Fibroblast of mammary gland (primary cell): ENCODE measurements at regions not wholly inside any gene's neighbourhood (a gene's known extent, or its start where the extent isn't known, plus 50 kb on each side); places are given as distances from the start of the nearest gene placed in this dataset.

Experiments used
- DNase-seq: peaks from one replicate; pipeline ENCODE4 v3.0.0-alpha.2; 2010; ENCODE audit warnings: low read depth
- H3K4me3 ChIP-seq: 2 replicates; pipeline ENCODE4 v1.5.1; 2011; ENCODE audit warnings: low read depth, mild to moderate bottlenecking, low read length, moderate library complexity; ENCODE audit not compliant: control insufficient read depth
- TF ChIP-seq, protein P1 (sequence below): conservative IDR thresholded peaks from 2 replicates; pipeline ENCODE4 v1.5.1; 2011; ENCODE audit warnings: low read depth, low read length, inconsistent platforms; ENCODE audit not compliant: control insufficient read depth, insufficient read depth

DNA sequence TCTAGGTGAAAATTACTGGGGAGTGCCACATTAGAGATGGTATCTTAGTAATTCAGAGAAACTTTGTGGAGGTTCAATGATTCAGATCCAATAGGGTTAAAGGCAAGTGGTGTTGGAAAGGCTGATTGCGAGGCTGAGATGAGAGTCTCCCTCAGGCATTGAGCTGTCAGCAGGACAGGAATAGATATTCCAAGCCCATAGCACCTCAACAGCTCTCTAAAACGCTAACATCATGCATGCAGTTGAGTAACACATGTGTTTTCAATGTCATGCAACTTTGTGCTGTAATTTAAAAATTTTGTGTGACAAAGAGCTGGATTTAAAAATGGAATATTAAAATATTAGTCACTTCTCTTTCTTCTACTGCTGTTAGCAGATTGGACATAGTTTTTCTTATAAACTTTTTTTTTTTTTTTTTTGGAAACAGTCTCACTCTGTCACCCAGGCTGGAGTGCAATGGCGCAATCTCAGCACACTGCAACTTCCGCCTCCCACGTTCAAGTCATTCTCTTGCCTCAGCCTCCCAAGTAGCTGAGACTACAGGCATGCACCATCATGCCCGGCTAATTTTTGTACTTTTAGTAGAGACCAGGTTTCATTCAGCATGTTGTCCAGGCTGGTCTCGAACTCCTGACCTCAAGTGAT lies 173.5 kb upstream of the C1QTNF7 start:
- peak; percentile 51 for DNase-seq
- no peak overlapping the region for H3K4me3 ChIP-seq
- TF ChIP-seq, protein P1, sequence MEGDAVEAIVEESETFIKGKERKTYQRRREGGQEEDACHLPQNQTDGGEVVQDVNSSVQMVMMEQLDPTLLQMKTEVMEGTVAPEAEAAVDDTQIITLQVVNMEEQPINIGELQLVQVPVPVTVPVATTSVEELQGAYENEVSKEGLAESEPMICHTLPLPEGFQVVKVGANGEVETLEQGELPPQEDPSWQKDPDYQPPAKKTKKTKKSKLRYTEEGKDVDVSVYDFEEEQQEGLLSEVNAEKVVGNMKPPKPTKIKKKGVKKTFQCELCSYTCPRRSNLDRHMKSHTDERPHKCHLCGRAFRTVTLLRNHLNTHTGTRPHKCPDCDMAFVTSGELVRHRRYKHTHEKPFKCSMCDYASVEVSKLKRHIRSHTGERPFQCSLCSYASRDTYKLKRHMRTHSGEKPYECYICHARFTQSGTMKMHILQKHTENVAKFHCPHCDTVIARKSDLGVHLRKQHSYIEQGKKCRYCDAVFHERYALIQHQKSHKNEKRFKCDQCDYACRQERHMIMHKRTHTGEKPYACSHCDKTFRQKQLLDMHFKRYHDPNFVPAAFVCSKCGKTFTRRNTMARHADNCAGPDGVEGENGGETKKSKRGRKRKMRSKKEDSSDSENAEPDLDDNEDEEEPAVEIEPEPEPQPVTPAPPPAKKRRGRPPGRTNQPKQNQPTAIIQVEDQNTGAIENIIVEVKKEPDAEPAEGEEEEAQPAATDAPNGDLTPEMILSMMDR: no peak

DNA sequence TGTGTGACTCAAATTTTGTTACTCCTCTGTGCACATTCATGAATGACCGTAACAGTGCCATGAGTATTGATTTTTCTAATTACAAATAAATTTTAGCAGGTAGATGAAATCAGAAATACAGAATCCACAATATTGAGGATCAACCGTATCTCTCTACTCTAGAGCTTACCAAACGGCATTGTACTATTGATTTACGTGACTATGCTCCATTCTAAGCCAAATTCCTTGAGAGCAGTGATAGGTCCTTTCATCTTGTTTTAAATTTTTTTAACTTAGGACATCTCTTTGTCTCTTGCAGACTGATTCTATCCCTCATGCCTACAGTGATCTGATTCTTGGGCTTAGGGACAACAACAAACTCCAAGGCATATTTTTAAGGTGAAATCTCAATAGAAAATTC lies 172.3 kb upstream of the C1QTNF7 start:
- TF ChIP-seq, protein P1: no peak
- DNase-seq: no peak
- no peak overlapping the region for H3K4me3 ChIP-seq

DNA sequence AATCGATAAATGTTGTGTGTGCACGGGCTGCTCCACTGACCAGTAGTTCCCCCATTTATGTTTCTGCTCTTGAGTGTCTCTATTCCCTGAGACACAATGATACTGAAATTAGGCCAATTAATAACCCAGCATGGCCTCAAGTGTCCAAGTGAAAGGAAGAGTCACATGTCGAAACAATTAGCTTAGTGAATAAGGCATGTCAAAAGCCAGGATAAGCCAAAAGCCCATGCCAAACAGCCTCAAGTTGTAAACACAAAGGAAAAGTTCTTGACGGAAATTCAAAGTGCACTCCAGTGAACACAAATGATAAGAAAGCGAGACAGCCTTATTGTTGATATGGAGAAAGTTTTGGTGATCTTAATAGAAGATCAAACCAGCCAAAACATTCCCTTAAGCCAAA lies 167.1 kb upstream of the C1QTNF7 start:
- no peak for DNase-seq
- no peak overlapping the region for H3K4me3 ChIP-seq
- TF ChIP-seq, protein P1: no peak

DNA sequence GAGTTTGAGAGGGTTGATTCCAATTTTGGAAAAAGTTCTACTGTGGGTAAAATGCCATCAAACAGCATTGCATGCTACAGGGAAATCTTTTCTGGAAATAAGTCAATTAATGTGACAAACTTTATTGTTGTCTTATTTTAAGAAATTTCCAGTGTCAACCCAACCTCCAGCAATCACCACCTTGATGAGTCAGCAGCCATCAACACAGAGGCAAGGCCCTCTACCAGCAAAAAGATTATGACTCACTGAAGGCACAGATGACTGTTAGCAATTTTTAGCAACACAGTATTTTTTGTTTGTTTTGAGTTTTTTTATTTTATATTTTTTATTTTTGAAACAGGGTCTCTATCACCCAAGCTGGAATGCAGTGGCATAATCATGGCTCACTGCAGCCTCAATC lies 165.4 kb upstream of the C1QTNF7 start:
- H3K4me3 ChIP-seq: no peak overlapping the region
- DNase-seq: peak; percentile 41
- TF ChIP-seq, protein P1: no peak

DNA sequence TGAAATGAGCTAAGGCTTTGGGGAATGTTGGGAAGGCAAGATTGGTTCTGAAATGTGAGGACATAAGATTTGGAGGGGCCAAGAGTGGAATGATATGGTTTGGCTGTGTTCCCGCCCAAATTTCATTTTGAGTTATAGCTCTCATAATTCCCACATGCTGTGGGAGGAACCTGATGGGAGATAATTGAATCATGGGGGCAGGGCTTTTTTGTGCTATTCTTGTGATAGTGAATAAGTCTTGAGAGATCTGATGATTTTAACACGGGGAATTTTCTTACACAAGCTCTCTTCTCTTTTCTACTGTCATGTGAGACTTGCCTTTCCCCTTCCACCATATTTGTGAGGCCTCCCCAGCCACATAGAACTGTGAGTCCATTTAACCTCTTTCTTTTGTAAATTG lies 157.6 kb upstream of the C1QTNF7 start:
- no peak for DNase-seq
- H3K4me3 ChIP-seq: no peak overlapping the region
- TF ChIP-seq, protein P1: no peak

DNA sequence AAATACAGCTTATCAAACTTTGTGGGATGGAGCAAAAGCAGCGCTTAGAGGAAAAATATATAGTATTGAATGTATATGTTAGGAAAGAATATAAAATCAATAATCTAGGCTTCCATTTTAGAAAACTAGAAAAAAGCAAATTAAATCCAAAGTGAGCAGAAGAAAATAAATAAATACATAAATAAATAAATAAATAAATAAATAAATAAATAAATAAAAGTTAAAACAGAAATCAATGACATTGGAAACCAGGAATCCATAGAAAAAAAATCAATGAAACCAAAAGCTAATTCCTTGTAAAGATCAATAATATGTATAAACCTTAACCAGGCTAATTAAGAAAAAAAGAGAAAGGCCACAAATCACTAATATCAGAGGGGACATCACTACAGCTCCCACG lies 141.8 kb upstream of the C1QTNF7 start:
- no peak overlapping the region for H3K4me3 ChIP-seq
- TF ChIP-seq, protein P1: no peak
- DNase-seq: no peak

DNA sequence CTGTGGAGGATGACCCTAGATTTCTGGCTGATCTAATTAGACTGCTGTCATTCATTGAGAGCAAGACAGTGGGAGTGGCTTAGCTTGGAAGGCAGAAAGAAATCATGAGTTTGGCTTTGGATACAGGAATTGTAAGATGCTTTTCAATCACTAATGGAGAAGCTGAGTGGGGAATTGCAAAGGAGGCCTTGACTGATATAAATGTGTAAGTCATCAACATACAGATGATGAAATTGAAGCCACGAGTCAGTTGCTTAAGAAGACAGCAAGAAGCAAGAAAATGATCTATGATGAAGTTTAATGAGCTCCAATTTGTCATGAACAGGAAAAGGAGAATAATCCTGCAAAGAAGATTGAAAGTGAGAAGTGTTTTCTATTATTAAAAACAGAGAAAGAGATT lies 136.7 kb upstream of the C1QTNF7 start:
- TF ChIP-seq, protein P1: no peak
- peak; percentile 52 for DNase-seq
- no peak overlapping the region for H3K4me3 ChIP-seq
